HL-60 (cell line): ENCODE measurements at regions not wholly inside any gene's neighbourhood (a gene's known extent, or its start where the extent isn't known, plus 50 kb on each side); places are given as distances from the start of the nearest gene placed in this dataset.

Experiments
- DNase-seq, 2 experiments: peaks; one replicate each; pipeline ENCODE4 v3.0.0-alpha.2; 2010 to 2020; ENCODE audit warnings: low read depth in 1 of 2, low spot score in 1 of 2
- H3K27ac ChIP-seq: fragments of 250-450 bp; sonication (Bioruptor Pico); replicated peaks from 2 replicates; pipeline ENCODE4 v1.5.1; 2020; ENCODE audit warnings: mild to moderate bottlenecking, moderate library complexity
- H3K27me3 ChIP-seq: fragments of 250-450 bp; sonication (Bioruptor Pico); 2 replicates; pipeline ENCODE4 v1.5.1; 2021; ENCODE audit warnings: mild to moderate bottlenecking, moderate library complexity; ENCODE audit not compliant: insufficient read depth, poor library complexity, severe bottlenecking
- H3K4me3 ChIP-seq: replicated peaks from 2 replicates; pipeline ENCODE4 v1.5.1; 2011; ENCODE audit warnings: mild to moderate bottlenecking, control low read depth, low read length; ENCODE audit not compliant: insufficient read depth
- CTCF ChIP-seq: IDR thresholded peaks from one replicate; pipeline ENCODE4 v1.5.1; 2011; ENCODE audit warnings: low read length, control low read depth, inconsistent platforms; ENCODE audit not compliant: insufficient read depth
- GABPA ChIP-seq: IDR thresholded peaks from 2 replicates; pipeline ENCODE4 v1.6.1; 2012; ENCODE audit warnings: low read depth
- POLR2AphosphoS5 ChIP-seq: IDR thresholded peaks from 2 replicates; pipeline ENCODE4 v1.6.1; 2012; ENCODE audit warnings: low read depth
- REST ChIP-seq: IDR thresholded peaks from 2 replicates; pipeline ENCODE4 v1.6.1; 2012; ENCODE audit warnings: low read depth; ENCODE audit not compliant: insufficient replicate concordance
- SPI1 ChIP-seq: IDR thresholded peaks from 2 replicates; pipeline ENCODE4 v1.6.1; 2012; ENCODE audit warnings: low read depth, mild to moderate bottlenecking, borderline replicate concordance

- DNase-seq: no peak
- peaks cover 6% of the 10 kb centered on the region for H3K27me3 ChIP-seq
- H3K27ac ChIP-seq: no peak overlapping the region
- H3K4me3 ChIP-seq: no peak overlapping the region
- no peak for TF ChIP-seq POLR2AphosphoS5
- no peak for TF ChIP-seq GABPA
- no peak for TF ChIP-seq CTCF
- no peak for TF ChIP-seq REST
- TF ChIP-seq SPI1: no peak
Observed at GRCh38 chr2:5980450-5981190, 288.4 kb downstream of the SOX11 start.

DNA sequence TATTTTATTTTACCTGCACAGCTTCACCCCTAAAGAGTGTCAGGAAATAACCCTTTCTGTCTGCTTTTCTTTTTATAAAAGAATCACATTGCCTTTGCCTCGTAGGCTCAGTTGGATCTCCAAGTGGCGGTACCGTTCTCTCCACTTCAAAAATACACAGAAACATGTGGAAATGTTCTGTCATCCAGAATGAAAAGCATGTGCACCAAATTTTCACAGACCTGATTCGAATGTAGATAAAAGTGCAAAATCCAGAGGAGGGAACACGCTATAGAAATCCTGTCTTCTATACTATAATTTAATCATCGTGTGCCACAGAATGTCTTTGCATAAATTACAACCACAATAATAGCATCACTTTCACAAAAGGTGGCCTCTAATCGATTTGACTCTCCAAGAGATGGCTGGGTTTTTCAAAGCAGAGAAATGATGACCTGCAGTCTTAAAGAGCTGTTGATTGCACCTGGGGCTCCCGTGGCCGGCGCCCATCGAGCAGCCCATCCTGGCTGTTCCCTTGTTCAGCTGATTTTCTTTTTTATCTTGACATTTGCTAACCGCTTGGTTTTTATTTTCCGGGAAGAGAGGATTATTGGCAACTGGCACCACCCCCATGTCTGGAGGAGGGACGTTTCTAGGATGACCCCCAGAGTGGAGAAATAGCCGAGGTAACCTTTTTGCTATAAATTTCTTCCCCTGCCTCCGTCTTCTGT lies 290.2 kb downstream of the SOX11 start:
- H3K4me3 ChIP-seq: no peak overlapping the region
- peaks cover 6% of the 10 kb centered on the region for H3K27me3 ChIP-seq
- DNase-seq: no peak
- TF ChIP-seq REST: no peak
- TF ChIP-seq CTCF: no peak
- no peak for TF ChIP-seq GABPA
- TF ChIP-seq POLR2AphosphoS5: no peak
- no peak overlapping the region for H3K27ac ChIP-seq

GRCh38 chr2:5982903-5983265 lies 290.7 kb downstream of the SOX11 start:
- peaks cover 6% of the 10 kb centered on the region for H3K27me3 ChIP-seq
- no peak for DNase-seq
- TF ChIP-seq SPI1: no peak
- TF ChIP-seq CTCF: no peak
- TF ChIP-seq POLR2AphosphoS5: no peak
- TF ChIP-seq GABPA: no peak
- no peak for TF ChIP-seq REST
- no peak overlapping the region for H3K4me3 ChIP-seq
- H3K27ac ChIP-seq: no peak overlapping the region
